ENCODE measurements at regions not wholly inside any gene's neighbourhood (a gene's known extent, or its start where the extent isn't known, plus 50 kb on each side); places are given as distances from the start of the nearest gene placed in this dataset.
"Not testable (repeated sequence)": the region's sequence is repeated elsewhere in the genome, so short reads cannot be mapped to it uniquely, and the experiment has no call there.

DNA sequence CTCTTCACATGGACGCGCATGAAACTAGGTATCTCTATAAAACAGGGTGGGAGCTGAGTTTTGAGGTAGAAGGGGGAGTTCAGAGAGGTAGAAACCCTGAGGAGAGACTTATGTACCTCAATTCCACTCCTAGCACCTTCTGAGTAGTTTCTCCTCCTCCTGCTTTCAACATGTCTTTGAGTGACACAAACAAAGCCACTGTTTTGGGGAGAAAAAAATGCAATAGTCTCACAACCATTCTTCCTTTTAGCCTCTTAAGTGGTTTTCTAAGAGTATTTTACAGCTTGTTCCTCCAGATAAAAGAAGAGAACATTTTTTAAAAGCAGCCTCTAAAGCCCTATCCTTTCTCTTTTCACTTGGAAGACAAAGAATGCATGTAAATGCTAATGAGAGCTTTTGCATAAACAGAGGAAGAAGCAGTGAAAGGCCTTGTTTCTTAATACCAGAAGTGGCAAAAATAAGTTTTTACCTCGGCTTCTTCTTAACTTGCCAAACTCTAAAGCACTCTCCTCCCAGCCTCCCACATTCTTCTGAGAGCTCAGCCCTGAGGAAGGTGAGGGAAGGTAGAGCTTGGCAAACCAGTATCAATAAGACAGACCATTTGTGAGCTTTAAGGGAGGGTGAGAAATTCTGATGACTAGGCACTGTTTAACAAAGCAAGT is 1304.4 kb upstream of the ACVR2A start:
- TF ChIP-seq, protein P1, sequence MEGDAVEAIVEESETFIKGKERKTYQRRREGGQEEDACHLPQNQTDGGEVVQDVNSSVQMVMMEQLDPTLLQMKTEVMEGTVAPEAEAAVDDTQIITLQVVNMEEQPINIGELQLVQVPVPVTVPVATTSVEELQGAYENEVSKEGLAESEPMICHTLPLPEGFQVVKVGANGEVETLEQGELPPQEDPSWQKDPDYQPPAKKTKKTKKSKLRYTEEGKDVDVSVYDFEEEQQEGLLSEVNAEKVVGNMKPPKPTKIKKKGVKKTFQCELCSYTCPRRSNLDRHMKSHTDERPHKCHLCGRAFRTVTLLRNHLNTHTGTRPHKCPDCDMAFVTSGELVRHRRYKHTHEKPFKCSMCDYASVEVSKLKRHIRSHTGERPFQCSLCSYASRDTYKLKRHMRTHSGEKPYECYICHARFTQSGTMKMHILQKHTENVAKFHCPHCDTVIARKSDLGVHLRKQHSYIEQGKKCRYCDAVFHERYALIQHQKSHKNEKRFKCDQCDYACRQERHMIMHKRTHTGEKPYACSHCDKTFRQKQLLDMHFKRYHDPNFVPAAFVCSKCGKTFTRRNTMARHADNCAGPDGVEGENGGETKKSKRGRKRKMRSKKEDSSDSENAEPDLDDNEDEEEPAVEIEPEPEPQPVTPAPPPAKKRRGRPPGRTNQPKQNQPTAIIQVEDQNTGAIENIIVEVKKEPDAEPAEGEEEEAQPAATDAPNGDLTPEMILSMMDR (IDR thresholded peaks at IDR 0.05): no peak
- no peaks in the 10 kb centered on the region for H3K36me3 Mint-ChIP-seq (ENCODE audit: low read depth)
- ChIA-PET POLR2A (no interaction called here), CTCF (interaction anchor here (0.7 kb wide), 1 partner anchor 174 kb away, joined by 3 read pairs; no protein-coding TSS in a partner anchor)
- DNase-seq: no peak
- Histone ChIP-seq H3K36me3 (ENCODE audit: insufficient read depth, low read length) (no peaks in the 10 kb centered on the region), H3K4me3 (ENCODE audit: low read length) (no peak overlapping the region), H3K27ac (ENCODE audit: low read depth in 1 of 2, low read length in 2 of 2) (no peak overlapping the region), H3K9me3 (ENCODE audit: control insufficient read depth in 1 of 2, insufficient read depth in 1 of 2, low read length in 2 of 2) (peaks cover 0 to 3% of the 10 kb centered on the region in 2 experiments), H3K4me1 (ENCODE audit: insufficient read depth, low read length) (no peaks in the 10 kb centered on the region), H3K27me3 (ENCODE audit: control insufficient read depth in 1 of 2, insufficient read depth in 2 of 2, low read length in 2 of 2) (no peaks in the 10 kb centered on the region)
- H3K9me3 Mint-ChIP-seq: peaks cover 3% of the 10 kb centered on the region
- H3K27me3 Mint-ChIP-seq: no peaks in the 10 kb centered on the region
- intact Hi-C loops (cut with DNase I, micrococcal nuclease): no loop called here
- no peak for ATAC-seq (ENCODE audit: poor library complexity)
- no peak overlapping the region for H3K27ac Mint-ChIP-seq
- H3K4me3 Mint-ChIP-seq: no peak overlapping the region
- no peaks in the 10 kb centered on the region for H3K4me1 Mint-ChIP-seq (ENCODE audit: low read depth)

- H3K36me3 Mint-ChIP-seq (ENCODE audit: low read depth); H3K9me3 Mint-ChIP-seq; ATAC-seq (ENCODE audit: poor library complexity); POLR2A ChIA-PET; H3K27me3 ChIP-seq (ENCODE audit: control insufficient read depth in 1 of 2, insufficient read depth in 2 of 2, low read length in 2 of 2); H3K4me1 Mint-ChIP-seq (ENCODE audit: low read depth); DNase-seq; H3K36me3 ChIP-seq (ENCODE audit: insufficient read depth, low read length); H3K27ac ChIP-seq (ENCODE audit: low read depth in 1 of 2, low read length in 2 of 2); H3K4me1 ChIP-seq (ENCODE audit: insufficient read depth, low read length); CTCF ChIA-PET; H3K9me3 ChIP-seq (ENCODE audit: control insufficient read depth in 1 of 2, insufficient read depth in 1 of 2, low read length in 2 of 2); H3K4me3 ChIP-seq (ENCODE audit: low read length); H3K27ac Mint-ChIP-seq; intact Hi-C loops (cut with DNase I, micrococcal nuclease); H3K27me3 Mint-ChIP-seq; H3K4me3 Mint-ChIP-seq: not testable (repeated sequence)
These were observed 1305.1 kb upstream of the ACVR2A start for GRCh38 chr2:146539739-146540138.

DNA sequence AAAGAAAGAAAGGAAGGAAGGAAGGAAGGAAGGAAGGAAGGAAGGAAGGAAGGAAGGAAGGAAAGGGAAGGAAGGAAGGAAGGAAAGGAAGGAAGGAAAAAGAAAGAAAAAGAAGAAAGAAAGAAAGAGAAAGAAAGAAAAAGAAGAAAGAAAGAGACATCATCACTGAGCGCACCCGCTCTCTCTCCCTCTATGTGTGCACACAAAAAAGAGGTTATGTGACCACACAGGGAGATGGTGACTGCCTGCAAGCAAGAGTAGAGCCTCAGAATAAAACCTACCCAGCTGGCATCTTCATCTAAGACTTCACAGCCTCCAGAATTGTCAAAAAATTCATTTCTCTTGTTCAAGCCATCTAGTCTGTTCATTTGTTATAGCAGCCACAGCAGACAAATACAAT is 1307.4 kb upstream of the ACVR2A start:
- peaks cover 2% of the 10 kb centered on the region for H3K9me3 Mint-ChIP-seq
- DNase-seq (no peak), ATAC-seq (ENCODE audit: poor library complexity) (no peak)
- H3K36me3 ChIP-seq (ENCODE audit: insufficient read depth, low read length): no peaks in the 10 kb centered on the region
- no peaks in the 10 kb centered on the region for H3K27me3 ChIP-seq (ENCODE audit: control insufficient read depth in 1 of 2, insufficient read depth in 2 of 2, low read length in 2 of 2)
- H3K27ac ChIP-seq (ENCODE audit: low read depth in 1 of 2, low read length in 2 of 2): no peak overlapping the region
- POLR2A ChIA-PET: no interaction called here
- H3K27ac Mint-ChIP-seq: no peak overlapping the region
- no peaks in the 10 kb centered on the region for H3K4me1 Mint-ChIP-seq (ENCODE audit: low read depth)
- H3K27me3 Mint-ChIP-seq: no peaks in the 10 kb centered on the region
- peaks cover 0 to 3% of the 10 kb centered on the region in 2 experiments for H3K9me3 ChIP-seq (ENCODE audit: control insufficient read depth in 1 of 2, insufficient read depth in 1 of 2, low read length in 2 of 2)
- H3K4me3 ChIP-seq (ENCODE audit: low read length): no peak overlapping the region
- intact Hi-C loops (cut with DNase I, micrococcal nuclease): no loop called here
- CTCF ChIA-PET: no interaction called here
- H3K4me1 ChIP-seq (ENCODE audit: insufficient read depth, low read length): no peaks in the 10 kb centered on the region
- TF ChIP-seq, protein P1 (IDR thresholded peaks at IDR 0.05): no peak
- no peak overlapping the region for H3K4me3 Mint-ChIP-seq
- no peaks in the 10 kb centered on the region for H3K36me3 Mint-ChIP-seq (ENCODE audit: low read depth)

GRCh38 chr2:146532509-146533147 is 1312.2 kb upstream of the ACVR2A start:
- H3K27ac ChIP-seq (ENCODE audit: low read depth in 1 of 2, low read length in 2 of 2): no peak overlapping the region
- intact Hi-C loops (cut with DNase I, micrococcal nuclease): no loop called here
- no peak overlapping the region for H3K4me3 Mint-ChIP-seq
- ATAC-seq (ENCODE audit: poor library complexity): no peak
- ChIA-PET CTCF (no interaction called here), POLR2A (no interaction called here)
- H3K36me3 ChIP-seq (ENCODE audit: insufficient read depth, low read length): no peaks in the 10 kb centered on the region
- H3K27me3 ChIP-seq (ENCODE audit: control insufficient read depth in 1 of 2, insufficient read depth in 2 of 2, low read length in 2 of 2): no peaks in the 10 kb centered on the region
- H3K9me3 Mint-ChIP-seq: peaks cover 2% of the 10 kb centered on the region
- no peaks in the 10 kb centered on the region for H3K9me3 ChIP-seq (ENCODE audit: control insufficient read depth in 1 of 2, insufficient read depth in 1 of 2, low read length in 2 of 2)
- no peaks in the 10 kb centered on the region for H3K4me1 ChIP-seq (ENCODE audit: insufficient read depth, low read length)
- no peaks in the 10 kb centered on the region for H3K36me3 Mint-ChIP-seq (ENCODE audit: low read depth)
- no peak overlapping the region for H3K27ac Mint-ChIP-seq
- TF ChIP-seq, protein P1 (IDR thresholded peaks at IDR 0.05): no peak
- no peak for DNase-seq
- no peaks in the 10 kb centered on the region for H3K27me3 Mint-ChIP-seq
- no peak overlapping the region for H3K4me3 ChIP-seq (ENCODE audit: low read length)
- H3K4me1 Mint-ChIP-seq (ENCODE audit: low read depth): no peaks in the 10 kb centered on the region
